ELF-1 (cell line): ENCODE measurements at regions not wholly inside any gene's neighbourhood (a gene's known extent, or its start where the extent isn't known, plus 50 kb on each side); places are given as distances from the start of the nearest gene placed in this dataset.

Experiments
- DNase-seq: peaks from one replicate; pipeline ENCODE4 v3.0.0-alpha.2; 2016; ENCODE audit warnings: low read depth, low spot score

DNA sequence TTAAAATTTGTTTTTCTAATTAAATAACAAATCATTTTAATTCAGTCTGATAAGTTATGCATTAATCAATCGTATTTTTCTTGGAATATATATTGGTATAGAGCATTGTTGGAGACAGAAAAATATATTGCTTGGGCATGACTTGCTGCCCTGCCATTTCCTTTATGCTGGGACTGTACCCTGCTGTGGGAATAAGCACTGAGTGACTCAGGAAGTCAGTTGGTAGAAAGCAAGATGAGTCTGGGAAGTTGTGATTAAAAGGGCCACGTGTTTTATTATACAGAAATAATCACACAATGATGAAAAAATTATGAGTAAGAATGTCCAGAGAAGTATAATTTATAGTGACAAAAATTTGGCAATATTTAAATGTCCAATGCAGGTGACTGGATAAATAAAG is 139.5 kb downstream of the KIF18A start:
- DNase-seq = no peak

DNA sequence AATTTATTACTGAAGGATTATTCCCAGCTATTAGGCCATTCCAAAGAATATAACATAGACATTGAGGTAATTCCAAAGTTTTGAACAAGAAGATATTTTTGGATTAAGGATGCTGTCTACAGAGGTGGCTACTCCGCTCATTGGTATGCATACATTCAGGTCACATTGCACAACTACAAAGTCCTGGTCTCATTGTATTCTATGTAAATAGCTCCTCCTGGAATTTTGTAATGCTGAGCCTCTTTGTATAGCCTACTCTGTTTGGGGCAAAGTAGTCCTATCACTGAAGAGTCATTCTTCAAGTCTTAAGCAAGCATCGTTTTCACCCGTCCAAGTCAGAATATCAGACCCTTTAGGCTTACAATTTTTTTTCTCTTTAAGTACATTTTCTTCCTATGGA is 142.4 kb downstream of the KIF18A start:
- no peak for DNase-seq

DNA sequence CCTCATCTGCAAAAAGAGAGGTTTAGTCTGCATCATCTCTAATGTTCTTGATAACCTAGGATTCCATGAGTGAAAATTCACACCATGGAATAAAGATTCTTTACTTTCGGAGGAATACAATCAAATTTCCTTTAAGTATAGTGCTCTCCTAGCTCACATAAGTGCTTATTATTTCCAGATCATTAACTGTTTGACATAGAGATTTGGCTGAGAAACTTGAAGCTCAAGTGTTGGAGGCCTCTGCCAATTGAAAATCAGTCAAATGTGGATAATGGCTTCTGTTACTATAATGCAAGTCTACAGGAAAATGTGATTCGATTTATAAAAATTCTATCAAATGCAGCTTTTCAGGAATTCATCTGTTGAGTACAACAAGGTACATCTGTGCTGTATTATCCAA is 144.6 kb downstream of the KIF18A start:
- no peak for DNase-seq

DNA sequence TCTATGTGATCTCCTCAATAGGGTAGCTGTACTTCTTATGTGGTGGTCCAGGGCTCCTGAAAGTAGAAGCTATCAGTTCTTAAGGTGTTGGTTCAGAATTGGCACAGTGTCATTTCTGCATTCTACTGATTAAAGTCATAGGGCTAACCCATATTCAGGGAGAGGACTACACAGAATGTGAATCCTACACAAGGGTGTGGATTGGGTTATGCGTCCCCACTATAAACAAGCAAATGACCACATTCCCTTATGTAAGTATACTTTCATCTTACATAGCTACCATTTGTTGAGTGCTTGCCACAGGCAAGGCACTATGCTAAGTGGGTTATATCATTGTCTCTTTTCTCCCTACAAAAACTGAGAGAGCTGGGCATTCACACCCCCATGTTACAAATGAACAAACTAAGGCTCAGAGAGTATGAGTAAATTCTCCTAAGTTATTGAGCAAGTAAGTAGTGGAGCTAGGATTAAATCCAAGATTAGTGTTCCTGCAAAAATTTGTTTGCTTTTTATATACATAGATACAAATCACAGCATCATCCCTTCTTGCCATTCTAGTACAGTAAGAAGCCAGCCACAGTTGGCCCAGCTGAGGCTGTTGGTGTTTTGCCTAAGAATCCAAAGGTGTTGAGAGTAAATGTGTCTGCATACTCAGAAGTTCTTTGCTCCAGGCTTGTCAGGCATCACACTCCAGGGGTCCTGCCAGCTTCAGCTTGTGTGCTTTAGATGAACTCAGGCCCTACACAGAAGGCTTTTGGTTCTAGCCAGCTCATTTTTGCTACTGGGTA is 157.8 kb downstream of the KIF18A start:
- no peak for DNase-seq

DNA sequence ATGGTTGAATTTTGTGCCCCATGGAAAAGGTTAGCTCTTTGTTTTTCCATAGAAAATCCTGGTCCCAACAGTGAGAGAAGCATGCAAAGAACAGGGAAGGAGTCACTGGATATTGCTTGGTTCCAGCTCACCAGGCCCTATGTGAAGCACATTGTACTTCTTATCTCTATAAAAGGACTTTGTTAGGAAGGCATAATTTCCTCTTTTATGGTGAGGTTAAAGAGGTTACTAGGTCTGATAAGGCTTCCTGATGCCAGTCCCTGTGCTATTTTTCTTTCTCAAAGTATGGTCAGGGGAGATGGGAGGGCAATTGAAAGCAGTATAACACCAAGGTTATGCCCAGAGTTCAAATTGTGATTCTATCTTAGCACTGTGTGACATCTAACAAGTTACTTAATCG is 162.6 kb downstream of the KIF18A start:
- no peak for DNase-seq

DNA sequence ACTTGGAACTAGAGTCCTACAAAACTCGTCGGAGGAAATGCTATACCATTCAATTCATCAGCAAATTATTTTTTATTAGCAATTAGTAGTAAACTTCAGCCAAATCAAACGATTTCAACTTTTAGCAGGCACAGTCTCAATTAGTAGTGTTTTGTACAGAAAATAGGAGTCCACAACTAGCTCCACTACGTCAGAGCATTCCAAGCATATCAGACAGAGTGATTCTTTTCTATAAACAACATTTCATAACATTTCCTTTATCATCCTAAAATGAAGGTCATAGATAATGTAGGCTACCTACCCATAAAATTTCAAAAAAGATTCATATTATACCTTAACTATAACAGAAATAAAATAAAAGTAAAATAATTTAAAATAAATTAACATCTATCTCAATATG is 169.9 kb downstream of the KIF18A start:
- no peak for DNase-seq

DNA sequence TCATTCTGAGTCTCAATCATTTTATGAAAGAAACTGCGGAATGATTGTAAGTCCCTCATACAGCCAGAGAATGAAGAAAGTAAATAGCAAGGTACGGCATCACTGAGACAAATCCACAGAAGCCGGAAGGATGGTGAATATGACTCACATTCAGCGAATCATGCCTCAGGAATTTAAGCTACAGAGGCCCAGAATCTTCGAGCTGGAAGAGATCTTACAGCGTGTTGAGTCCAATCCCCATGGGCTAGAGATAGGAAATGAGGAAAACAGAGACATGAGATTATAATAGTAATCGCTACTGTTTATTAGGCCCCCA is 173.2 kb downstream of the KIF18A start:
- peak; percentile 14 for DNase-seq

DNA sequence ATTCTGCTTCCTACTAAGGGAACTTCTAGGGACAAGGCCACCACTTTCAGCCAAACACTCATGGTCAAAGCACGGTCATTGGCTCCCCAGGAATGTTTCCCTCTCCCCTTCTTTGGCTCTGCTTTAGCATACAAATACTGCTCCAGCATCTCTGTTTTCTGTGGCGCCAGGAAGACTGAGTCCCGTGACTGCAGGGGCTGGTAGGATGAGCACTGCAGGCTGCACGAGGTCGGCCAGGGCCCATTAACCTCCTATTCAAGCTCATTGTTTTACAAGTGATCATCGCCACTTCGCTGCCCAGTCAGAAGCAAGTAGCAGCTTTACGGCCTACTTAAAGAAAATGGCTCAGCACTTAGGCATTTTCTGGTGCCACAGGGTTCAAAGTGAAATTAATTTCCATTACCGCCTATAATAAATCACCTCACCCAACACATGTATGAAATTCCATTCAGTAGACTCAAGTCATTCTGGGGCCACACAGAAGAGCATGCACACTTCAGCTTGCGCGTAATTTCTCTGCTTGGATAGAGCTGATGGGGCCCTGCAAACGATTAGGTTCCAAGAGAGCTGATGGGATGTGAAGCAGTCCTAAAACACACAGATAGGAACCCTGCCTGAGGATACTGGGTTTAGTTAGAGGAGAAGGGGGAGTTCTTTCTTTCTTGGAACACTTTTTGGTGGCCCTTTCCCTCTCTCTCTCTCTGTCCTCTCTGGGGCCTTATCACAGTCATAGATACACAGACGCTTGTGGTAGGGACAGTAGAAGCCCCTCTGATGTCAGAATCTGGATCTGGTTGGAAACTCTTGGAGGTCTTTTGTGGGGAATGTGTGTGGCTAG is 173.7 kb downstream of the KIF18A start:
- peak; percentile 26 for DNase-seq

DNA sequence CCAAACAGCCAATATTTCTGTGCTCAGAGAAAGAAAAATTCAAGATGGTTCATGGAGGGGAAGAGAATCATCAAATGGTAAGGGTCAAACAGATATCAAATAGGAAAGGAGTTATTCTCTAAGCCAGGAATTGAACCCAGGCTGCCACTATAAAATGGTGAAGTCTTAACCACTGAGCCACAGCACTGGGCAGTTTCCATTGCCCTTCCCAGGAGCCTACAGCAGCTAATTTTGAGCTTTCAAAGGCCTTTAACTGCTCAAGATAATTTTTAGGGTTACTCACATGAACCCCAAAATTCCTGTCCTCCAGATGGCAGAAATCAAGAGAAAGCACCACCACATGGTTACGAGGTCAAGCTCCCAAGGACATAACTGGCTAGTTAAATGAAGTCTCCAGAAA is 176.2 kb downstream of the KIF18A start:
- DNase-seq = no peak

DNA sequence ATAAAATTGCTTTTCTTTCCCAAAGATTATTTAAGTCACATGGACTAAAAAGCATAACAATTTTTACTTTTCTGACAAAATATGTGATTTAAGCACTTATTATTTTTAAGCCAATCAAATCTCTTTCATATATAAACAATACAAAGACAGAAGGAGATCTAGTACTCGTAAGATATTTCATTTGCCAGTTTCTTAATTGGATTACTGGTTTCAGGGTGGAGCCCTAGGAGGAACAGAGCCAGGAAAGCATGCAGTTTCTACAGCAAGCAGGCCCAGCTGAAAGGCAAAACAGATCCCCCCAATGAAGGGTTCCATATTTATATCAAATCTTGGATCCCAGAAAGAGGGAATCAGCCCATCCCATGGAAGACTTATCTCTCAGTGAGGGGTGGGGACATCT is 177.0 kb downstream of the KIF18A start:
- DNase-seq = no peak

DNA sequence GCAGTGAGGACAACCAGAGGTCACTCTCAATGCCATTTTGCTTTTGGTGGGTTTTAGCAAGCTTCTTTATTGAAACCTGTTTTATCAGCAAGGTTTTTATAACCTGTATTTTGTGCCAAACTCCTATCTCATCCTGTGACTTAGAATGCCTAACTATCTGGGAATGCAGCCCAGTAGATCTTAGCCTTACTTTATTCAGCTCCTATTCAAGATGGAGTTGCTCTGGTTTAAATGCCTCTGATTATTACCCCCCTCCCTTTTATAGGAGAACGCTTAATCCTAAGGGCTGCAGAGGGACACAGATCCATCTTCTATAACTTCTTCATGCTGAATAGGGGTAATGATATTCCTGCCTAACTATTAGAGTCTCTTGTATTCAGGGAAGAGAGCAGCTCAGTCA is 179.1 kb downstream of the KIF18A start:
- no peak for DNase-seq

DNA sequence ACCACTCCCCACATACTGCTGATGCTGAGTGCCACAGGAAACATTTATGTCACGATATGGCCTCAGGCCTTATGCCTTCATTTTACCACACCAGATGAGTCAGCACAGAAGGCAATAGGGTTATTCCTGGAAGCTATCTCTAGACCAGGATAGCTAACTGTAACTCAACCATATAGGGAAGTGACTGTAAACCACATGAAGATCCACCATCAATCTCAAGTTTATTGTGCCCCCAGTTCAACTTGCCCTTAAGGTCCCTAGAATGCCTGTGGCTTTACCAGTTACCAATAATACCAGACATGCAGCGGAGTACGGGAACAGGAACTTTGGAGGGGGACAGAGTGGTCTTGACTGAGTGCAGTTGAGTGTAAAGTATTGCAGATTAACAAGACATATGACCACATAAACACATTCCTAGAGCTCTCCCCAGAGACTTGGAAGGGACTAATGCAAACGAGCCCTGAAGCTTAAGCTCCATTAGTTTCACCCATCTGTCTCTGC is 180.9 kb downstream of the KIF18A start:
- no peak for DNase-seq

DNA sequence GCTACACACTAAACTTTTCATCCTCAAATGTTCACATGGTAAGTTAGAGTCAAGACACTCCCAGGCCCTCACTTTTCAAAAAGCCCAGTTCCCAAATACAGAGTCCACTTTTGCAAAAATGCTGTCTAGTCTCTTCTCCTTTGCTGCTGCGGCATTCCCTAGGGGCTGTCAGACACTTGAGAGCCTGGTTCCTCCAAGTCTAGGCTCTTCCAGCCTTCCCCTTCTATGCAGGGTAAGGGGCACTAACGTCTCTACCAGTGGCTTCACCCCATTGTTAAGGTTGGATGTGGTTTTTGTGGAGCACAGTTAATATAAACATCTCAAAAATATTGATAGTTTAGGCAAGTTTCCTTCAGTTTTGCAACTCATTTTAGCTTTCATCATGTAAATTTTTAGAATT is 181.5 kb downstream of the KIF18A start:
- DNase-seq = no peak

DNA sequence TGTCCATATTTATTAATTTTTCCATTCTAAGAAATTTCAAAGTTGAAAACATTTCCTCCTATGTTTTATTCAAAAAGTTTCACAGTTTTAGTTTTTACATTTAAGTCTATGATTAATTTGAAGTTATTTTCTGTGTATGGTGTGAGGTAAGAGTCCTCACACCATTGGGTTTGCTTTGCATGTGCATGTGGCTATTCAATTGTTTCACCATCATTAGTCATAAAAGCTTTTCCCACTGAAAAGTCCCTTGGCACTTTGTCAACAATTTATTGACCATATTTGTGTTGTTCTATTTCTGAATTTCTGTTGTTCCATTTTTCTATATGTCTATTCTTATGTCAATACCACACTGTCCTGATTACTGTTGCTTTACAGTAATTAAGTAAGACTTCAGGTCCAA is 186.5 kb downstream of the KIF18A start:
- no peak for DNase-seq

DNA sequence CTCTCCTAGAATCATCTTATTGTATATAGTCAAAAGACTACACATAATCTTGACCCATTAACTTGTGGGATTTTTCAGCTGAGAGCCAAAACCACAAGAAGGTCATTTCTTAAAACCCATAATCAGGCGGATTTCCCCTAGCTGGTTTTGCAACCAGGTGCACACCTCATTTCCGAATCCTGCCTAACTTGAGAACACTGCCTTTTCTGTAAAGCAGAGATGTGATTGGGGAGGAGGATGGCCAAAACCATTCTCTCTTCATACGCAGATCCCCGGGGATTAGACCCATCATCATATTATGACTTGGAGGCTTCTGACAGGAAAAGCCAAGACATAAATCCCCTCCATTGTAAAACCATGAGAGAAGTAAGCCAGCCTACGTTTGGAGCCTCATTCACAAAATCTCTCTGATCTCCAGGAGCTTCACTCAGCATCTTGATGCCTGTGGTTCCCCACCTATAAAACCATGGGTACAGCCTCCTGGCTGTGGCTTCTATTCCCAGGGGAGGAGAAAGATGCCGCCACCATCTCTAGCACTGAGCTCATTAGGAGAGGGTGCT is 191.3 kb downstream of the KIF18A start:
- DNase-seq = no peak

DNA sequence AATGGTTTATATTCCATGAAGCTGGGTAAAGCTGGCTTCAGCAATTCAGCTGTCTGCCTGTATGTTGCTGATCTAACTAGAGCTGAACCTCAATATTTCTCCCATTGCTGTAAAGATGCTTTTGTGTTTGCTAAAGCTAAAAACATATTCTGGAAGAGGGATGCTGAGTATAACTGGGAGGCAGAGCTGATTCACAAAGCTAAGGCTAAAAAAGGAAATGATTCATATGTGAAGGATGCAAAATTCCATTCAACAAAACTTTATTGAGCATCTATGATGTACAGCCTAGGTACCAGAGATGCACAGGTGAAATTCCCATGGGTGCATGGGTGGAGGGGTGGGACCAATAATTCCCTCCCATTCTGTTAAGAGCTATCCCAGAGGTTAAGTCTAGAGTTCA is 193.9 kb downstream of the KIF18A start:
- no peak for DNase-seq

DNA sequence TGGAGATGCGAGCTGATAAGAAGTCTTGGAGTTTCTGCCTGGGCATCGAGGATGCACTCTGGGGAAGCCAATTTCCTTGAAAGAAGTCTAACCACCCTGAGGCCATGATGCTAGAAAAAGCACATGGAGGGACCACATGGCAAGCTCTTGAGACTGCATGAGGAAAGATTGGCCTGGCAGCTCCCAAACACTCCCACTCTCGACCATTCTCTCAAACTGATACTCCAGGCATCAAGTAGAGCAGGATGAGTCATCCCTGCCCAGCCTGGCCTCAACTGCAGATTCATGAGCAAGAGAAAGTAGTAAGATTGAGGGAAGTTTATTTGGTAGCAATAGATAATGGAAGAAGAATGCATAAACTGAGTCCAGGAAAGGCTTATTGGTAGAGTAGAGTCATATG is 194.3 kb downstream of the KIF18A start:
- no peak for DNase-seq

DNA sequence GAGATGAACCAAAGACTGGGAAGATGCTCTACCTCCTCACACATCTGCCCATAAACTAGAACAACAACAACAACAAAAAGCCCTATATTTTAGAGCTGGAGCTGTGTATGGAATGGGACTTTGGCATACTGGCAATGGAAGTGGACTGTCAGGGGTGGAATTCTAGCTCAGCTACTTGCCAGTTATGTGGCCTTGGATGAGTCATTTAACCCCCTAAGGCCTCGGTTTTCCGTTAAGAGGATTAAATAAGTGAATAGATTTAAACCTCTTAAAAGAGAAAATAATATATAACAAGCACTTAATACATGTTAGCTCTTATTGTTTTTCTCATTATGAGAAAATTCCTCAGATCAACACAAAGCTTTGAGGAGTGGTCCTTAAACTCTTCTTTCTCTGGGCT is 195.0 kb downstream of the KIF18A start:
- no peak for DNase-seq

DNA sequence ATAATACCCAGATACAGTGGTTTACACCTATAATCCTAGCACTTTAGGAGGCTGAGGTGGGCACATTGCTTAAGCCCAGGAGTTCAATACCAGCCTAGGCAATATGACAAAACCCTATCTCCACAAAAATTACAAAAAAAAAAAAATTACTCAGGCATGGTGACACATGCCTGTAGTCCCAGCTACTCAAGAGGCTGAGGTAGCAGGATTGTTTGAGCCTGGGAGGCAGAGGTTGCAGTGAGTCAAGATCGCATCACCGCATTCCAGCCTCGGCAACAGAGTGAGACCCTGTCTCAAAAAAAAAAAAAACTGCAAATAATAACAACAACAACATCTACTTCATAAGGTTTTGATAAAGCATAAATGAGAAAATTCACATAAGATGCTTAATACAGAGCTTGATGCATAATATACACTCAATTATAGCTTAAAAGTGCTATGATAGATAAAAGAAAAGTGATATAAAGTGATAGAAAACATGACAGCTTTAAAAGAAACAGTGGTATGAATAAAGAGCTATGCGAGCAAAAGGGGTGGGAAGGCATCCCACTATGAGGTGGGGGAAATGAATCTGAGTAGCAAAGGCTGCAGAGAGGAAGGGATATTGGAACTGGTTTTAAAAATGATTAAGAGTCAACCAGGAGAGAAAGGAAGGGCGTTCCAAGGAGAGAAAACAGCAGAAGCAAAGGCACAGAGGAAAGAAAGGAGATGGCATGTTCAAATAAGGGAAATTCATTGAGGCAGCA is 197.6 kb downstream of the KIF18A start:
- peak; percentile 10 for DNase-seq

DNA sequence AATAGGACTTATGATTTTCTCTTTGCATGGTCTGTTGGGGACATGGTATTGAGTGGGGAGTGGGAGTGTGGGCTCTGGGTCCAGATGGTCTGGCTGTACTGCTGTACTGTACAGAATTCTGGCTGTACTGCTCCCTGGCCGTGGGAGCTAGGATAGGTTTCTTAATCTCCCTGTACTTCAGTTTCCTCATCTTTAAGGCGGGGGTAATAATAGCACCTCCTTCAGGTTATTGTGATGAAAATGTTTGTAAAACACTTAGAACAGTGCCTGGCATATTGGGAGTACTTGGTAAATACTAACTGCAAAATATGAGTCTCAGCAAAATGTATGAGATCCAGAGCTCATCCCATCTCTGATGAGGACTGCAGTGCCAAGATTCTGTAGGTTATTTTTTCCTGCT is 198.6 kb downstream of the KIF18A start:
- no peak for DNase-seq

DNA sequence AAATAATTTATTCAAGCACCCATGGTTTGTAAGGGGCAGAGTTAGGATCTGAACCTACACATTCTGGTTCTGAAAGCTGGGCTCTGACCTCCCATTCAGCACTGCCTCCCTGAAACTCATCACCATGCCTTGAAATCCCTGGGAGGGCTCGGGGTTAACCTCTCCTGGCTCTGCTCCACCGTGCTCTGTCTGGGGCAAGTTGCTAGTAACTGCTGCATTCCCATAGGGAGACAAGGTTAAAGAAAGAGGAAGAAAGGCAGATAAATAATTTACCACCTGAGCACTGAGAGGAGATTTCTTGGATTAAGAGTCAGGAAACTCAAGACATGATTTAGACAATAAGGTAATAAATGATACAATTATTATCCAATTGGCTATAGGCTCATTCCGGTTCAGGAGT is 199.3 kb downstream of the KIF18A start:
- no peak for DNase-seq

DNA sequence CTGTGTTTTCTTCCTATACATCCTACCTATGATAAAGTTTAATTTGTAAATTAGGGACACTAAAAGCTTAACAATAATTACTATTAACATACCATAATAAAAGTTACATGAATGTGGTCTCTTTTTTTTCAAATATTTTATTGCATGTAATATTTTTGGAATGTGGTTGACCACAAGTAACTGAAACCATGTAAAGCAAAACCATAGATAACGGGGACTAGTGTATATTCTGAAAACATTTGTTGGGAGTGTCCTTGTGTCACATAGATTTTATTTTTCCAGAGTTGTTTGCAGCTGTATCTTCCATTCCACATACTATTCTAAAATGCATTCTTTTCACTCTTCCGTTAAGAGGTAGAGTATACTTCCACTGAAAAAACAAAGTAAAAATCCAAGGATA is 200.4 kb downstream of the KIF18A start:
- no peak for DNase-seq
